ENCODE measurements at regions not wholly inside any gene's neighbourhood (a gene's known extent, or its start where the extent isn't known, plus 50 kb on each side); places are given as distances from the start of the nearest gene placed in this dataset.

- no peak for TF ChIP-seq CTCF (IDR thresholded peaks at IDR 0.05)
- TF ChIP-seq ZFX (IDR thresholded peaks at IDR 0.05; ENCODE audit: borderline replicate concordance), result no peak
Observed at GRCh38 chr11:121365304-121365703, 72.7 kb downstream of the SC5D start.
